ENCODE measurements at regions not wholly inside any gene's neighbourhood (a gene's known extent, or its start where the extent isn't known, plus 50 kb on each side); places are given as distances from the start of the nearest gene placed in this dataset.

- no peak overlapping the region for H3K27ac ChIP-seq (ENCODE audit: extremely low read depth, low read depth, low read length)
- ChIA-PET CTCF (no interaction called here), POLR2A (no interaction called here)
- H3K4me1 ChIP-seq (ENCODE audit: control insufficient read depth, insufficient read depth, low read length) = no peaks in the 10 kb centered on the region
- no peaks in the 10 kb centered on the region for H3K9me3 ChIP-seq (ENCODE audit: control insufficient read depth, insufficient read depth, low read depth, low read length)
- H3K36me3 ChIP-seq (ENCODE audit: control insufficient read depth in 2 of 2, insufficient read depth in 1 of 2, low read length in 2 of 2) = no peaks in the 10 kb centered on the region
- no peak for TF ChIP-seq ZNF48 (tag by site-specific recombination; IDR thresholded peaks at IDR 0.05)
- TF ChIP-seq ZNF223 (tag by site-specific recombination; IDR thresholded peaks at IDR 0.05) = no peak
- no peak overlapping the region for H3K4me3 ChIP-seq (ENCODE audit: low read depth, low read length)
Observed at GRCh38 chr5:76025069-76025468, 58.1 kb upstream of the SV2C start.

GRCh38 chr5:76022611-76023010 lies 60.6 kb upstream of the SV2C start:
- no peaks in the 10 kb centered on the region for H3K36me3 ChIP-seq (ENCODE audit: control insufficient read depth in 2 of 2, insufficient read depth in 1 of 2, low read length in 2 of 2)
- POLR2A ChIA-PET = no interaction called here

GRCh38 chr5:76021936-76022584 lies 61.1 kb upstream of the SV2C start:
- CTCF ChIA-PET = no interaction called here
- POLR2A ChIA-PET = no interaction called here
- H3K4me3 ChIP-seq (ENCODE audit: low read depth, low read length) = no peak overlapping the region
- H3K9me3 ChIP-seq (ENCODE audit: control insufficient read depth, insufficient read depth, low read depth, low read length) = no peaks in the 10 kb centered on the region
- H3K4me1 ChIP-seq (ENCODE audit: control insufficient read depth, insufficient read depth, low read length) = no peaks in the 10 kb centered on the region
- no peak overlapping the region for H3K27ac ChIP-seq (ENCODE audit: extremely low read depth, low read depth, low read length)
- H3K36me3 ChIP-seq (ENCODE audit: control insufficient read depth in 2 of 2, insufficient read depth in 1 of 2, low read length in 2 of 2) = no peaks in the 10 kb centered on the region
- TF ChIP-seq KLF1 (tag by site-specific recombination; IDR thresholded peaks at IDR 0.05) (no peak), ZNF341 (tag by site-specific recombination; IDR thresholded peaks at IDR 0.05; ENCODE audit: low read depth) (no peak), ZNF280C (tag by site-specific recombination; IDR thresholded peaks at IDR 0.05) (no peak), ZNF623 (tag by site-specific recombination; IDR thresholded peaks at IDR 0.05) (no peak), ZNF549 (tag by site-specific recombination; IDR thresholded peaks at IDR 0.05) (no peak), ZNF324 (tag by site-specific recombination; IDR thresholded peaks at IDR 0.05) (no peak), ZNF114 (tag by site-specific recombination; IDR thresholded peaks at IDR 0.05) (no peak), ZNF184 (tag by site-specific recombination; IDR thresholded peaks at IDR 0.05) (no peak), ZNF529 (tag by site-specific recombination; IDR thresholded peaks at IDR 0.05; ENCODE audit: insufficient replicate concordance) (no peak), ZNF658 (tag by site-specific recombination; IDR thresholded peaks at IDR 0.05) (no peak), ZNF580 (tag by site-specific recombination; IDR thresholded peaks at IDR 0.05) (no peak), GFI1B (tag by site-specific recombination; IDR thresholded peaks at IDR 0.05) (no peak), ZNF133 (tag by site-specific recombination; IDR thresholded peaks at IDR 0.05) (no peak)

More at GRCh38 chr5:76022611-76023010, 60.6 kb upstream of the SV2C start:
- H3K27ac ChIP-seq (ENCODE audit: extremely low read depth, low read depth, low read length) = no peak overlapping the region
- no peaks in the 10 kb centered on the region for H3K4me1 ChIP-seq (ENCODE audit: control insufficient read depth, insufficient read depth, low read length)
- no peaks in the 10 kb centered on the region for H3K9me3 ChIP-seq (ENCODE audit: control insufficient read depth, insufficient read depth, low read depth, low read length)
- TF ChIP-seq ZNF350 (tag by site-specific recombination; IDR thresholded peaks at IDR 0.05) (no peak), WT1 (tag by site-specific recombination; IDR thresholded peaks at IDR 0.05) (no peak), ZNF501 (tag by site-specific recombination; IDR thresholded peaks at IDR 0.05) (no peak), ZNF133 (tag by site-specific recombination; IDR thresholded peaks at IDR 0.05) (no peak), ZFP3 (tag by site-specific recombination; IDR thresholded peaks at IDR 0.05; ENCODE audit: low read depth) (no peak), OVOL3 (tag by site-specific recombination; IDR thresholded peaks at IDR 0.05) (no peak), ZNF433 (tag by site-specific recombination; IDR thresholded peaks at IDR 0.05; ENCODE audit: low read depth) (no peak), ZNF239 (tag by site-specific recombination; IDR thresholded peaks at IDR 0.05) (no peak), ZNF629 (tag by site-specific recombination; IDR thresholded peaks at IDR 0.05) (no peak)
- TF ChIP-seq, protein P1, sequence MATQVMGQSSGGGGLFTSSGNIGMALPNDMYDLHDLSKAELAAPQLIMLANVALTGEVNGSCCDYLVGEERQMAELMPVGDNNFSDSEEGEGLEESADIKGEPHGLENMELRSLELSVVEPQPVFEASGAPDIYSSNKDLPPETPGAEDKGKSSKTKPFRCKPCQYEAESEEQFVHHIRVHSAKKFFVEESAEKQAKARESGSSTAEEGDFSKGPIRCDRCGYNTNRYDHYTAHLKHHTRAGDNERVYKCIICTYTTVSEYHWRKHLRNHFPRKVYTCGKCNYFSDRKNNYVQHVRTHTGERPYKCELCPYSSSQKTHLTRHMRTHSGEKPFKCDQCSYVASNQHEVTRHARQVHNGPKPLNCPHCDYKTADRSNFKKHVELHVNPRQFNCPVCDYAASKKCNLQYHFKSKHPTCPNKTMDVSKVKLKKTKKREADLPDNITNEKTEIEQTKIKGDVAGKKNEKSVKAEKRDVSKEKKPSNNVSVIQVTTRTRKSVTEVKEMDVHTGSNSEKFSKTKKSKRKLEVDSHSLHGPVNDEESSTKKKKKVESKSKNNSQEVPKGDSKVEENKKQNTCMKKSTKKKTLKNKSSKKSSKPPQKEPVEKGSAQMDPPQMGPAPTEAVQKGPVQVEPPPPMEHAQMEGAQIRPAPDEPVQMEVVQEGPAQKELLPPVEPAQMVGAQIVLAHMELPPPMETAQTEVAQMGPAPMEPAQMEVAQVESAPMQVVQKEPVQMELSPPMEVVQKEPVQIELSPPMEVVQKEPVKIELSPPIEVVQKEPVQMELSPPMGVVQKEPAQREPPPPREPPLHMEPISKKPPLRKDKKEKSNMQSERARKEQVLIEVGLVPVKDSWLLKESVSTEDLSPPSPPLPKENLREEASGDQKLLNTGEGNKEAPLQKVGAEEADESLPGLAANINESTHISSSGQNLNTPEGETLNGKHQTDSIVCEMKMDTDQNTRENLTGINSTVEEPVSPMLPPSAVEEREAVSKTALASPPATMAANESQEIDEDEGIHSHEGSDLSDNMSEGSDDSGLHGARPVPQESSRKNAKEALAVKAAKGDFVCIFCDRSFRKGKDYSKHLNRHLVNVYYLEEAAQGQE (tag by site-specific recombination; IDR thresholded peaks at IDR 0.05) = no peak
- TF ChIP-seq, protein P2, sequence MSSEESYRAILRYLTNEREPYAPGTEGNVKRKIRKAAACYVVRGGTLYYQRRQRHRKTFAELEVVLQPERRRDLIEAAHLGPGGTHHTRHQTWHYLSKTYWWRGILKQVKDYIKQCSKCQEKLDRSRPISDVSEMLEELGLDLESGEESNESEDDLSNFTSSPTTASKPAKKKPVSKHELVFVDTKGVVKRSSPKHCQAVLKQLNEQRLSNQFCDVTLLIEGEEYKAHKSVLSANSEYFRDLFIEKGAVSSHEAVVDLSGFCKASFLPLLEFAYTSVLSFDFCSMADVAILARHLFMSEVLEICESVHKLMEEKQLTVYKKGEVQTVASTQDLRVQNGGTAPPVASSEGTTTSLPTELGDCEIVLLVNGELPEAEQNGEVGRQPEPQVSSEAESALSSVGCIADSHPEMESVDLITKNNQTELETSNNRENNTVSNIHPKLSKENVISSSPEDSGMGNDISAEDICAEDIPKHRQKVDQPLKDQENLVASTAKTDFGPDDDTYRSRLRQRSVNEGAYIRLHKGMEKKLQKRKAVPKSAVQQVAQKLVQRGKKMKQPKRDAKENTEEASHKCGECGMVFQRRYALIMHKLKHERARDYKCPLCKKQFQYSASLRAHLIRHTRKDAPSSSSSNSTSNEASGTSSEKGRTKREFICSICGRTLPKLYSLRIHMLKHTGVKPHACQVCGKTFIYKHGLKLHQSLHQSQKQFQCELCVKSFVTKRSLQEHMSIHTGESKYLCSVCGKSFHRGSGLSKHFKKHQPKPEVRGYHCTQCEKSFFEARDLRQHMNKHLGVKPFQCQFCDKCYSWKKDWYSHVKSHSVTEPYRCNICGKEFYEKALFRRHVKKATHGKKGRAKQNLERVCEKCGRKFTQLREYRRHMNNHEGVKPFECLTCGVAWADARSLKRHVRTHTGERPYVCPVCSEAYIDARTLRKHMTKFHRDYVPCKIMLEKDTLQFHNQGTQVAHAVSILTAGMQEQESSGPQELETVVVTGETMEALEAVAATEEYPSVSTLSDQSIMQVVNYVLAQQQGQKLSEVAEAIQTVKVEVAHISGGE (tag by site-specific recombination; conservative IDR thresholded peaks at IDR 0.05; ENCODE audit: low read depth) = no peak
- CTCF ChIA-PET = interaction anchor here (1.4 kb wide), 1 partner anchor 152 kb away, joined by 3 read pairs; no protein-coding TSS in a partner anchor
- no peak overlapping the region for H3K4me3 ChIP-seq (ENCODE audit: low read depth, low read length)
